Fibroblast of lung (primary cell): ENCODE measurements at regions not wholly inside any gene's neighbourhood (a gene's known extent, or its start where the extent isn't known, plus 50 kb on each side); places are given as distances from the start of the nearest gene placed in this dataset.
A peak's percentile ranks its signal among the peaks of the same experiment; 100 is the strongest.

Experiments used
- DNase-seq, 2 donors: peaks; one replicate each; pipeline versions ENCODE4 v3.0.0 to v3.0.0-alpha.2; 2010; ENCODE audit warnings: low read depth in 2 of 2
- H2AFZ ChIP-seq: 2 replicates; pipeline ENCODE4 v1.5.1; 2012; ENCODE audit warnings: low read length, control low read depth, inconsistent platforms
- H3K27ac ChIP-seq: 2 replicates; pipeline ENCODE4 v1.5.1; 2011; ENCODE audit warnings: low read length, control low read depth; ENCODE audit not compliant: insufficient read depth
- H3K27me3 ChIP-seq: 2 replicates; pipeline ENCODE4 v1.5.1; 2011; ENCODE audit warnings: mild to moderate bottlenecking, low read length; ENCODE audit not compliant: control insufficient read depth, insufficient read depth
- H3K36me3 ChIP-seq: 2 replicates; pipeline ENCODE4 v1.5.1; 2011; ENCODE audit warnings: low read length; ENCODE audit not compliant: control insufficient read depth, insufficient read depth
- H3K4me1 ChIP-seq: 2 replicates; pipeline ENCODE4 v1.5.1; 2011; ENCODE audit warnings: low read length; ENCODE audit not compliant: control insufficient read depth, insufficient read depth; ENCODE audit errors: extremely low read depth
- H3K4me2 ChIP-seq: 2 replicates; pipeline ENCODE4 v1.5.1; 2011; ENCODE audit warnings: low read length, control low read depth; ENCODE audit not compliant: insufficient read depth; ENCODE audit errors: extremely low read depth
- H3K4me3 ChIP-seq, 4 experiments: fragments of 200-600 bp in 1 of 4; sonication (generic) in 1 of 4; replicated peaks in 1 of 4; 2 replicates each; pipeline ENCODE4 v1.5.1; 2011 to 2016; ENCODE audit warnings: low read length in 4 of 4, low read depth in 3 of 4, mild to moderate bottlenecking in 3 of 4, control low read depth in 2 of 4, inconsistent platforms in 1 of 4, mixed read lengths in 1 of 4; ENCODE audit not compliant: insufficient read depth in 1 of 4; ENCODE audit errors: control extremely low read depth in 1 of 4
- H3K79me2 ChIP-seq: 2 replicates; pipeline ENCODE4 v1.5.1; 2012; ENCODE audit warnings: mild to moderate bottlenecking, low read length, inconsistent platforms; ENCODE audit not compliant: control insufficient read depth, insufficient read depth
- H3K9ac ChIP-seq: 2 replicates; pipeline ENCODE4 v1.5.1; 2011; ENCODE audit warnings: mild to moderate bottlenecking, low read length, control low read depth; ENCODE audit not compliant: insufficient read depth
- H3K9me3 ChIP-seq: 2 replicates; pipeline ENCODE4 v1.5.1; 2012; ENCODE audit warnings: low read depth, low read length; ENCODE audit not compliant: control insufficient read depth, insufficient read depth
- H4K20me1 ChIP-seq: 2 replicates; pipeline ENCODE4 v1.5.1; 2011; ENCODE audit warnings: low read length; ENCODE audit not compliant: control insufficient read depth, insufficient read depth; ENCODE audit errors: extremely low read depth
- CTCF ChIP-seq, 2 donors: IDR thresholded peaks in 1 of 2; conservative IDR thresholded peaks in 1 of 2; 1 replicate in 1 of 2; 2 replicates in 1 of 2; pipeline ENCODE4 v1.5.1; 2011 to 2012; ENCODE audit warnings: low read length in 2 of 2, control low read depth in 1 of 2, inconsistent platforms in 1 of 2, low read depth in 1 of 2, mild to moderate bottlenecking in 1 of 2
- EZH2 ChIP-seq: IDR thresholded peaks from 2 replicates; pipeline ENCODE4 v1.5.1; 2012; ENCODE audit warnings: low read length, control low read depth, mild to moderate bottlenecking; ENCODE audit errors: missing control alignments

GRCh38 chr12:58248599-58248998 lies 307.2 kb downstream of the ATP23 start:
- H2AFZ ChIP-seq, result no peak overlapping the region

GRCh38 chr12:58249610-58250009 lies 308.2 kb downstream of the ATP23 start:
- no peak overlapping the region for H3K4me2 ChIP-seq
- no peak overlapping the region for H2AFZ ChIP-seq
- no peaks in the 10 kb centered on the region for H3K4me1 ChIP-seq
- no peaks in the 10 kb centered on the region for H3K9me3 ChIP-seq
- no peaks in the 10 kb centered on the region for H3K79me2 ChIP-seq
- DNase-seq, result peak in 1 of 2 donors; percentile 42
- TF ChIP-seq EZH2, result no peak
- no peak for TF ChIP-seq CTCF (conservative IDR thresholded peaks at IDR 0.05 in 1 of 2, IDR thresholded peaks at IDR 0.05 in 1 of 2; ENCODE audit: low read depth in 1 of 2, low read length in 2 of 2)
- H3K9ac ChIP-seq, result no peak overlapping the region
- H3K27ac ChIP-seq, result no peak overlapping the region
- H4K20me1 ChIP-seq, result no peaks in the 10 kb centered on the region
- no peaks in the 10 kb centered on the region for H3K27me3 ChIP-seq
- no peak overlapping the region for H3K4me3 ChIP-seq
- H3K36me3 ChIP-seq, result no peaks in the 10 kb centered on the region

More at GRCh38 chr12:58248599-58248998, 307.2 kb downstream of the ATP23 start:
- DNase-seq, result no peak
- Histone ChIP-seq H3K9ac (no peak overlapping the region), H3K27me3 (no peaks in the 10 kb centered on the region), H3K9me3 (no peaks in the 10 kb centered on the region), H3K4me2 (no peak overlapping the region), H3K79me2 (no peaks in the 10 kb centered on the region), H3K4me3 (no peak overlapping the region), H3K36me3 (no peaks in the 10 kb centered on the region), H3K27ac (no peak overlapping the region), H3K4me1 (no peaks in the 10 kb centered on the region), H4K20me1 (no peaks in the 10 kb centered on the region)
- TF ChIP-seq CTCF (conservative IDR thresholded peaks at IDR 0.05 in 1 of 2, IDR thresholded peaks at IDR 0.05 in 1 of 2; ENCODE audit: low read depth in 1 of 2, low read length in 2 of 2), result no peak
- TF ChIP-seq EZH2, result no peak

GRCh38 chr12:58250077-58250476 lies 308.7 kb downstream of the ATP23 start:
- no peaks in the 10 kb centered on the region for H4K20me1 ChIP-seq
- H3K4me1 ChIP-seq, result no peaks in the 10 kb centered on the region
- H3K79me2 ChIP-seq, result no peaks in the 10 kb centered on the region
- no peak overlapping the region for H3K9ac ChIP-seq
- no peak overlapping the region for H3K4me2 ChIP-seq
- H3K4me3 ChIP-seq, result no peak overlapping the region
- H3K27me3 ChIP-seq, result no peaks in the 10 kb centered on the region
- no peaks in the 10 kb centered on the region for H3K9me3 ChIP-seq
- H3K27ac ChIP-seq, result no peak overlapping the region
- H2AFZ ChIP-seq, result no peak overlapping the region
- no peaks in the 10 kb centered on the region for H3K36me3 ChIP-seq
- TF ChIP-seq CTCF (conservative IDR thresholded peaks at IDR 0.05 in 1 of 2, IDR thresholded peaks at IDR 0.05 in 1 of 2; ENCODE audit: low read depth in 1 of 2, low read length in 2 of 2) (no peak), EZH2 (no peak)
- no peak for DNase-seq
